Keratinocyte (primary cell): ENCODE measurements at regions not wholly inside any gene's neighbourhood (a gene's known extent, or its start where the extent isn't known, plus 50 kb on each side); places are given as distances from the start of the nearest gene placed in this dataset.

Experiments
- DNase-seq: peaks from one replicate; pipeline ENCODE4 v3.0.0-alpha.2; 2011; ENCODE audit warnings: low read depth, missing footprints, low spot score
- FAIRE-seq: peaks from 2 replicates; lab custom pipeline; 2011; peaks lifted over from hg19 to GRCh38; lab: Jason Lieb, UNC
- H2AFZ ChIP-seq: 2 replicates; pipeline ENCODE4 v1.6.0; 2012; ENCODE audit warnings: low read length, control low read depth, inconsistent platforms; ENCODE audit not compliant: control insufficient read depth
- H3K27ac ChIP-seq: 2 replicates; pipeline ENCODE4 v1.5.1; 2011; ENCODE audit warnings: low read length; ENCODE audit not compliant: control insufficient read depth, insufficient read depth
- H3K27me3 ChIP-seq: 3 replicates; pipeline ENCODE4 v1.6.0; 2011; ENCODE audit warnings: low read length; ENCODE audit not compliant: control insufficient read depth, insufficient read depth; ENCODE audit errors: extremely low read depth
- H3K36me3 ChIP-seq, 2 experiments: 2 replicates in 1 of 2; 3 replicates in 1 of 2; pipeline ENCODE4 v1.5.1; 2011; ENCODE audit warnings: low read length in 2 of 2, mild to moderate bottlenecking in 1 of 2; ENCODE audit not compliant: control insufficient read depth in 2 of 2, insufficient read depth in 2 of 2; ENCODE audit errors: extremely low read depth in 1 of 2
- H3K4me1 ChIP-seq: 3 replicates; pipeline ENCODE4 v1.5.1; 2011; ENCODE audit warnings: low read length; ENCODE audit not compliant: control insufficient read depth, insufficient read depth; ENCODE audit errors: extremely low read depth
- H3K4me2 ChIP-seq: 3 replicates; pipeline ENCODE4 v1.6.0; 2011; ENCODE audit warnings: low read depth, low read length; ENCODE audit not compliant: control insufficient read depth, insufficient read depth; ENCODE audit errors: extremely low read depth
- H3K4me3 ChIP-seq, 3 experiments: fragments of 200-600 bp in 1 of 3; sonication (generic) in 1 of 3; 2 replicates in 2 of 3; 3 replicates in 1 of 3; pipeline ENCODE4 v1.5.1; 2011 to 2016; ENCODE audit warnings: low read length in 3 of 3, mild to moderate bottlenecking in 3 of 3, control low read depth in 2 of 3, inconsistent platforms in 1 of 3, low read depth in 1 of 3, mixed read lengths in 1 of 3, mixed run types in 1 of 3, moderate library complexity in 1 of 3; ENCODE audit not compliant: control insufficient read depth in 2 of 3, insufficient read depth in 2 of 3; ENCODE audit errors: extremely low read depth in 1 of 3
- H3K79me2 ChIP-seq: 2 replicates; pipeline ENCODE4 v1.6.0; 2012; ENCODE audit warnings: low read length; ENCODE audit not compliant: control insufficient read depth, insufficient read depth
- H3K9ac ChIP-seq: 3 replicates; pipeline ENCODE4 v1.6.0; 2011; ENCODE audit warnings: low read length; ENCODE audit not compliant: control insufficient read depth, insufficient read depth; ENCODE audit errors: extremely low read depth
- H3K9me1 ChIP-seq: 3 replicates; pipeline ENCODE4 v1.6.0; 2011; ENCODE audit warnings: low read length; ENCODE audit not compliant: control insufficient read depth, insufficient read depth; ENCODE audit errors: extremely low read depth
- H3K9me3 ChIP-seq: 2 replicates; pipeline ENCODE4 v1.5.1; 2012; ENCODE audit warnings: low read depth, low read length; ENCODE audit not compliant: control insufficient read depth
- H4K20me1 ChIP-seq: 3 replicates; pipeline ENCODE4 v1.6.0; 2011; ENCODE audit warnings: low read length; ENCODE audit not compliant: control insufficient read depth, insufficient read depth; ENCODE audit errors: extremely low read depth
- EZH2 ChIP-seq: IDR thresholded peaks from one replicate; pipeline ENCODE4 v1.6.1; 2012; ENCODE audit warnings: inconsistent platforms, mild to moderate bottlenecking, low read length, moderate library complexity
- dilution Hi-C: fragments of 300-500 bp; cut with MboI; formaldehyde crosslinking; loops from one replicate; pipeline ENCODE4 v1.7.0; 2020; ENCODE audit warnings: low sequenced_read_pairs; ENCODE audit not compliant: extremely low pct_ligation_motif_present
- TF ChIP-seq, protein P1 (sequence below), 3 experiments: IDR thresholded peaks in 1 of 3; conservative IDR thresholded peaks in 1 of 3; optimal IDR thresholded peaks in 1 of 3; 2 replicates in 2 of 3; 3 replicates in 1 of 3; pipeline versions ENCODE3 to v1.5.1; 2011; ENCODE audit warnings: low read length in 3 of 3, mild to moderate bottlenecking in 3 of 3, moderate library complexity in 2 of 3, control low read depth in 1 of 3, inconsistent platforms in 1 of 3; ENCODE audit not compliant: insufficient read depth in 2 of 3; ENCODE audit errors: extremely low read depth in 1 of 3

DNA sequence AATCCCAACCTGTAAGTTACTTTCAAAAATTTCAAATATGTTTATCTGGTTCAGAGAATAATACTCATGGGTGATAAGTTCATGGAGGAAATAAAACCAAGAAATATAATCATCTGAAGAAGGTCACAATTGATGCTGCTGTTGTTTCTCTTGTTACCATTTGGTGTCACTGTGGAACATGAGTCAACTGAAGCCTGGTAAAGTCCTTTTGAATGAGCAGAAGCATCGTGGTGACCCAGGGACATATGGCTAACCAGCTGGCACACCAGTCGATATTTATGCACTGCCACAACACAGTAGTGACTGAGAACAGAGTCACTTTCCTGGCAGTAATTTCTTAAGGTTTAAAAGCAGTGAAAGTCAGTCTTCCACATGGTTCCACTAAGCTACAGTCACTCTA is 612.9 kb upstream of the TLE4 start:
- H4K20me1 ChIP-seq = no peaks in the 10 kb centered on the region
- no peak overlapping the region for H3K27ac ChIP-seq
- no peak overlapping the region for H3K4me2 ChIP-seq
- dilution Hi-C loops = no loop called here
- H3K4me3 ChIP-seq = no peak overlapping the region
- no peaks in the 10 kb centered on the region for H3K4me1 ChIP-seq
- DNase-seq (no peak), FAIRE-seq (no peak)
- H2AFZ ChIP-seq = no peak overlapping the region
- H3K9ac ChIP-seq = no peak overlapping the region
- H3K36me3 ChIP-seq = no peaks in the 10 kb centered on the region
- H3K9me3 ChIP-seq = peaks cover 2% of the 10 kb centered on the region
- TF ChIP-seq, protein P1, sequence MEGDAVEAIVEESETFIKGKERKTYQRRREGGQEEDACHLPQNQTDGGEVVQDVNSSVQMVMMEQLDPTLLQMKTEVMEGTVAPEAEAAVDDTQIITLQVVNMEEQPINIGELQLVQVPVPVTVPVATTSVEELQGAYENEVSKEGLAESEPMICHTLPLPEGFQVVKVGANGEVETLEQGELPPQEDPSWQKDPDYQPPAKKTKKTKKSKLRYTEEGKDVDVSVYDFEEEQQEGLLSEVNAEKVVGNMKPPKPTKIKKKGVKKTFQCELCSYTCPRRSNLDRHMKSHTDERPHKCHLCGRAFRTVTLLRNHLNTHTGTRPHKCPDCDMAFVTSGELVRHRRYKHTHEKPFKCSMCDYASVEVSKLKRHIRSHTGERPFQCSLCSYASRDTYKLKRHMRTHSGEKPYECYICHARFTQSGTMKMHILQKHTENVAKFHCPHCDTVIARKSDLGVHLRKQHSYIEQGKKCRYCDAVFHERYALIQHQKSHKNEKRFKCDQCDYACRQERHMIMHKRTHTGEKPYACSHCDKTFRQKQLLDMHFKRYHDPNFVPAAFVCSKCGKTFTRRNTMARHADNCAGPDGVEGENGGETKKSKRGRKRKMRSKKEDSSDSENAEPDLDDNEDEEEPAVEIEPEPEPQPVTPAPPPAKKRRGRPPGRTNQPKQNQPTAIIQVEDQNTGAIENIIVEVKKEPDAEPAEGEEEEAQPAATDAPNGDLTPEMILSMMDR (optimal IDR thresholded peaks at IDR 0.05 in 1 of 3, IDR thresholded peaks at IDR 0.05 in 1 of 3, conservative IDR thresholded peaks at IDR 0.05 in 1 of 3; ENCODE audit: extremely low read depth in 1 of 3, insufficient read depth in 2 of 3, low read length in 3 of 3) = peak in 2 of 3 experiments; percentile 32 to 36
- TF ChIP-seq EZH2 = no peak
- H3K27me3 ChIP-seq = no peaks in the 10 kb centered on the region
- no peaks in the 10 kb centered on the region for H3K9me1 ChIP-seq
- no peaks in the 10 kb centered on the region for H3K79me2 ChIP-seq

- no peaks in the 10 kb centered on the region for H3K27me3 ChIP-seq
- no peaks in the 10 kb centered on the region for H3K9me1 ChIP-seq
- no peaks in the 10 kb centered on the region for H3K36me3 ChIP-seq
- FAIRE-seq = no peak
- TF ChIP-seq EZH2 = no peak
- TF ChIP-seq, protein P1 (optimal IDR thresholded peaks at IDR 0.05 in 1 of 3, IDR thresholded peaks at IDR 0.05 in 1 of 3, conservative IDR thresholded peaks at IDR 0.05 in 1 of 3; ENCODE audit: extremely low read depth in 1 of 3, insufficient read depth in 2 of 3, low read length in 3 of 3) = no peak
- no peaks in the 10 kb centered on the region for H4K20me1 ChIP-seq
- no peak overlapping the region for H3K27ac ChIP-seq
- H3K4me3 ChIP-seq = no peak overlapping the region
- no peak overlapping the region for H2AFZ ChIP-seq
- peaks cover 2% of the 10 kb centered on the region for H3K9me3 ChIP-seq
- no peak overlapping the region for H3K4me2 ChIP-seq
- H3K9ac ChIP-seq = no peak overlapping the region
- no peak for DNase-seq
- H3K79me2 ChIP-seq = no peaks in the 10 kb centered on the region
- dilution Hi-C loops = no loop called here
- H3K4me1 ChIP-seq = no peaks in the 10 kb centered on the region
Measured at GRCh38 chr9:78962156-78962555, 609.6 kb upstream of the TLE4 start.
